ENCODE measurements at regions not wholly inside any gene's neighbourhood (a gene's known extent, or its start where the extent isn't known, plus 50 kb on each side); places are given as distances from the start of the nearest gene placed in this dataset.

- no peak overlapping the region for H2BK15ac ChIP-seq (ENCODE audit: low read depth, low read length)
- no peak overlapping the region for H2AFZ ChIP-seq (replicated peaks; ENCODE audit: low read length, poor library complexity)
- no peak overlapping the region for H2AK5ac ChIP-seq (ENCODE audit: low read depth, low read length)
- H2AK9ac ChIP-seq (replicated peaks; ENCODE audit: low read depth, low read length, poor library complexity), result no peak overlapping the region
- no peak overlapping the region for H3K23ac ChIP-seq (ENCODE audit: low read depth, low read length)
- no peak overlapping the region for H3K56ac ChIP-seq (ENCODE audit: extremely low read depth, insufficient read depth, low read length)
- no peaks in the 10 kb centered on the region for H3K4me1 ChIP-seq (ENCODE audit: control insufficient read depth, insufficient read depth, low read length)
- no peak overlapping the region for H2BK20ac ChIP-seq (ENCODE audit: low read depth, low read length)
- H3K9me3 ChIP-seq (ENCODE audit: control insufficient read depth, insufficient read depth, low read length), result no peaks in the 10 kb centered on the region
- in situ Hi-C loops (cut with MboI; ENCODE audit: low sequenced_read_pairs) (loop anchor here (5.0 kb wide), 1 partner anchor 878 kb away; no protein-coding TSS in a partner anchor), intact Hi-C loops (cut with micrococcal nuclease) (loop anchor here (1.0 to 2.0 kb wide), 2 partner anchors 588 to 869 kb away; no protein-coding TSS in a partner anchor), dilution Hi-C loops (cut with HindIII; ENCODE audit: low sequenced_read_pairs, unreplicated experiment) (no loop called here)
- no peak overlapping the region for H4K8ac ChIP-seq (ENCODE audit: low read depth in 2 of 2, low read length in 2 of 2)
- no peak overlapping the region for H3K4me3 ChIP-seq (ENCODE audit: insufficient read depth, low read depth, low read length)
- H3K27me3 ChIP-seq (ENCODE audit: control insufficient read depth, insufficient read depth, low read length), result no peaks in the 10 kb centered on the region
- H3K27ac ChIP-seq (ENCODE audit: insufficient read depth, low read length), result no peak overlapping the region
- no peak overlapping the region for H3K4ac ChIP-seq (ENCODE audit: low read depth, low read length)
- WGBS, 2 experiments (ENCODE audit: extremely low coverage in 2 of 2, insufficient read length in 1 of 2), result no CpG with 5 or more reads among the region's 2 CpGs
- H3K79me1 ChIP-seq (ENCODE audit: low read depth in 1 of 2, low read length in 2 of 2), result no peaks in the 10 kb centered on the region
- no peak overlapping the region for H3K18ac ChIP-seq (ENCODE audit: low read depth, low read length)
- no peak overlapping the region for H2BK5ac ChIP-seq (ENCODE audit: low read depth, low read length, poor library complexity, severe bottlenecking)
- no peaks in the 10 kb centered on the region for H4K20me1 ChIP-seq (ENCODE audit: insufficient read depth, low read length)
- ATAC-seq (ENCODE audit: low read depth) (no peak), DNase-seq (no peak)
- BruUV-seq (replicated peaks), result no TSS peak
- POLR2A ChIA-PET (ENCODE audit: unreplicated experiment), result no interaction called here
- no peak overlapping the region for H3K9ac ChIP-seq (ENCODE audit: low read depth, low read length)
- H3K4me2 ChIP-seq (ENCODE audit: low read depth, low read length), result no peak overlapping the region
- CTCF ChIA-PET, result no interaction called here
- H3K9me1 ChIP-seq (ENCODE audit: insufficient read depth, low read length), result no peaks in the 10 kb centered on the region
- no peaks in the 10 kb centered on the region for H3K36me3 ChIP-seq (ENCODE audit: control insufficient read depth, insufficient read depth, low read length)
- H4K91ac ChIP-seq (ENCODE audit: insufficient read depth, low read depth, low read length), result no peak overlapping the region
- TF ChIP-seq MAZ (IDR thresholded peaks at IDR 0.05; ENCODE audit: borderline replicate concordance, low read depth, low read length) (no peak), MXI1 (IDR thresholded peaks at IDR 0.05; ENCODE audit: borderline replicate concordance, low read depth, low read length) (no peak), MAFK (IDR thresholded peaks at IDR 0.05; ENCODE audit: low read depth, low read length) (no peak), POLR2A (IDR thresholded peaks at IDR 0.05; ENCODE audit: low read depth, low read length) (no peak), RFX5 (IDR thresholded peaks at IDR 0.05; ENCODE audit: low read depth, low read length) (no peak)
- no peak overlapping the region for H2BK120ac ChIP-seq (ENCODE audit: low read depth, low read length)
- H3K14ac ChIP-seq (replicated peaks; ENCODE audit: low read depth, low read length), result no peak overlapping the region
- no peak overlapping the region for H4K5ac ChIP-seq (ENCODE audit: low read depth, low read length)
Measured at GRCh38 chr2:164060031-164060430, 324.2 kb upstream of the FIGN start.

All from IMR-90 (cell line).